HFFc6 (cell line): ENCODE measurements at regions not wholly inside any gene's neighbourhood (a gene's known extent, or its start where the extent isn't known, plus 50 kb on each side); places are given as distances from the start of the nearest gene placed in this dataset.
A peak's percentile ranks its signal among the peaks of the same experiment; 100 is the strongest.
"Not testable (repeated sequence)": the region's sequence is repeated elsewhere in the genome, so short reads cannot be mapped to it uniquely, and the experiment has no call there.

Source experiments
- DNase-seq: peaks from one replicate; pipeline ENCODE4 v3.0.0-alpha.2; 2018
- H3K27ac Mint-ChIP-seq: 2 replicates; pipeline ENCODE4 v1.8.0; 2020; ENCODE audit warnings: mild to moderate bottlenecking, mixed read lengths
- H3K27me3 Mint-ChIP-seq: 2 replicates; pipeline ENCODE4 v1.8.0; 2021; ENCODE audit warnings: mild to moderate bottlenecking, moderate library complexity, mixed read lengths; ENCODE audit not compliant: insufficient read depth
- H3K36me3 Mint-ChIP-seq: 2 replicates; pipeline ENCODE4 v1.8.0; 2021; ENCODE audit warnings: low read depth, mixed read lengths
- H3K4me1 Mint-ChIP-seq: 2 replicates; pipeline ENCODE4 v1.8.0; 2020; ENCODE audit warnings: low read depth, mixed read lengths
- H3K4me3 Mint-ChIP-seq: 2 replicates; pipeline ENCODE4 v1.8.0; 2020; ENCODE audit warnings: mild to moderate bottlenecking, moderate library complexity, mixed read lengths
- H3K9me3 Mint-ChIP-seq: 2 replicates; pipeline ENCODE4 v1.8.0; 2020; ENCODE audit warnings: mild to moderate bottlenecking, mixed read lengths
- TF ChIP-seq, protein P1 (sequence below): fragments of 200-600 bp; sonication (generic); IDR thresholded peaks from 2 replicates; pipeline ENCODE4 v1.5.0; 2021; ENCODE audit warnings: antibody characterized with exemption, mild to moderate bottlenecking

- no peak overlapping the region for H3K27ac Mint-ChIP-seq
- TF ChIP-seq, protein P1, sequence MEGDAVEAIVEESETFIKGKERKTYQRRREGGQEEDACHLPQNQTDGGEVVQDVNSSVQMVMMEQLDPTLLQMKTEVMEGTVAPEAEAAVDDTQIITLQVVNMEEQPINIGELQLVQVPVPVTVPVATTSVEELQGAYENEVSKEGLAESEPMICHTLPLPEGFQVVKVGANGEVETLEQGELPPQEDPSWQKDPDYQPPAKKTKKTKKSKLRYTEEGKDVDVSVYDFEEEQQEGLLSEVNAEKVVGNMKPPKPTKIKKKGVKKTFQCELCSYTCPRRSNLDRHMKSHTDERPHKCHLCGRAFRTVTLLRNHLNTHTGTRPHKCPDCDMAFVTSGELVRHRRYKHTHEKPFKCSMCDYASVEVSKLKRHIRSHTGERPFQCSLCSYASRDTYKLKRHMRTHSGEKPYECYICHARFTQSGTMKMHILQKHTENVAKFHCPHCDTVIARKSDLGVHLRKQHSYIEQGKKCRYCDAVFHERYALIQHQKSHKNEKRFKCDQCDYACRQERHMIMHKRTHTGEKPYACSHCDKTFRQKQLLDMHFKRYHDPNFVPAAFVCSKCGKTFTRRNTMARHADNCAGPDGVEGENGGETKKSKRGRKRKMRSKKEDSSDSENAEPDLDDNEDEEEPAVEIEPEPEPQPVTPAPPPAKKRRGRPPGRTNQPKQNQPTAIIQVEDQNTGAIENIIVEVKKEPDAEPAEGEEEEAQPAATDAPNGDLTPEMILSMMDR: no peak
- H3K4me1 Mint-ChIP-seq: no peaks in the 10 kb centered on the region
- no peaks in the 10 kb centered on the region for H3K9me3 Mint-ChIP-seq
- H3K4me3 Mint-ChIP-seq: no peak overlapping the region
- no peak for DNase-seq
- peaks cover 5% of the 10 kb centered on the region for H3K27me3 Mint-ChIP-seq
- H3K36me3 Mint-ChIP-seq: no peaks in the 10 kb centered on the region
Measured at GRCh38 chr6:27593861-27594260, 121.0 kb upstream of the ZNF184 start.

GRCh38 chr6:27593200-27593818 lies 120.4 kb upstream of the ZNF184 start:
- no peak for DNase-seq
- TF ChIP-seq, protein P1: no peak

GRCh38 chr6:27592481-27593199 lies 119.7 kb upstream of the ZNF184 start:
- H3K4me1 Mint-ChIP-seq: no peaks in the 10 kb centered on the region
- TF ChIP-seq, protein P1: no peak
- H3K4me3 Mint-ChIP-seq: no peak overlapping the region
- H3K36me3 Mint-ChIP-seq: no peaks in the 10 kb centered on the region
- H3K27me3 Mint-ChIP-seq: peaks cover 5% of the 10 kb centered on the region
- DNase-seq: peak; percentile 93
- H3K9me3 Mint-ChIP-seq: no peaks in the 10 kb centered on the region
- H3K27ac Mint-ChIP-seq: no peak overlapping the region

More at GRCh38 chr6:27593200-27593818, 120.4 kb upstream of the ZNF184 start:
- H3K27ac Mint-ChIP-seq: no peak overlapping the region
- no peaks in the 10 kb centered on the region for H3K36me3 Mint-ChIP-seq
- no peaks in the 10 kb centered on the region for H3K9me3 Mint-ChIP-seq
- H3K4me3 Mint-ChIP-seq: no peak overlapping the region
- H3K4me1 Mint-ChIP-seq: no peaks in the 10 kb centered on the region
- peaks cover 5% of the 10 kb centered on the region for H3K27me3 Mint-ChIP-seq

- Mint-ChIP-seq H3K27me3 (peaks cover 5% of the 10 kb centered on the region), H3K4me3 (no peak overlapping the region), H3K27ac (no peak overlapping the region), H3K36me3 (no peaks in the 10 kb centered on the region), H3K4me1 (no peaks in the 10 kb centered on the region), H3K9me3 (no peaks in the 10 kb centered on the region)
- peak; percentile 75 for DNase-seq
- TF ChIP-seq, protein P1: no peak
Measured at GRCh38 chr6:27591699-27592480, 119.0 kb upstream of the ZNF184 start.

DNA sequence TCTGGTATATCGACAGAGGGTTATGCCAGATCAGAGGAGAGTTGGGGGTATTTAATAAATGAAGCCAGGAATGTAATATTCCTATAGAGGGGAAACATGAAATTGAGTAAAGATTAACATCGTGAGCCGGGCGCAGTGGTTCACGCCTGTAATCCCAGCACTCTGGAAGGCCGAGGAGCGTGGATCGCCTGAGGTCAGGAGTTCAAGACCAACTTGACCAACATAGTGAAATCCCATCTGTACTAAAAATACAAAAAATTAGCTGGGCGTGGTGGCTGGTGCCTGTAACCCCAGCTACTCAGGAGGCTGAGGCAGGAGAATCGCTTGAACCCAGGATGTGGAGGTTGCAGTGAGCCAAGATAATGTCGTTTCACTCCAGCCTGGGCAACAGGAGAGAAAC lies 112.4 kb upstream of the ZNF184 start:
- H3K36me3 Mint-ChIP-seq, H3K27ac Mint-ChIP-seq, H3K4me3 Mint-ChIP-seq, H3K4me1 Mint-ChIP-seq, H3K27me3 Mint-ChIP-seq, H3K9me3 Mint-ChIP-seq, DNase-seq: not testable (repeated sequence)

DNA sequence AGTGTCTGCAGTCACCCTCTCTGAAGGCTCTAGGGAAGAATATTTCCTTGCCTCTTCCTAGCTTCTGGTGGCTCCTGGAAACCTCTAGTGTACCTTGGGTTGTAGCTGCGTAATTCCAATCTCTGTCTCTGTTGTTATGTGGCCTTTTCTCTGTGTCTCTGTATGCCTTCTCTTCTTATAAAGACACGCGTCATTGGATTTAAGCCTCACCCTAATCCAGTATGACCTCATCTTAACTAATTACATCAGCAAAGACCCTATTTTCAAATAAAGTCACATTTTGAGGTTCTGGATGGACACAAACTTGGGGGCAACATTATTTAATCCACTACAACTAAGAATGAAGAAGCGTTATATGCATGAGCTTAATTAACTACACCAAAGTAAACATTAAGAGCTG lies 111.4 kb upstream of the ZNF184 start:
- Mint-ChIP-seq H3K27me3 (peaks cover 3% of the 10 kb centered on the region; the same call in 1 of the 2 replicates), H3K27ac (no peak overlapping the region), H3K36me3 (no peaks in the 10 kb centered on the region), H3K4me3 (no peak overlapping the region), H3K4me1 (no peaks in the 10 kb centered on the region), H3K9me3 (no peaks in the 10 kb centered on the region)
- DNase-seq: no peak
- TF ChIP-seq, protein P1: no peak
